T-helper 1 cell treated with Interleukin-12 subunit alpha and Interleukin-12 subunit beta and Interleukin-4 antibody, amounts not matched to agents 30 μg/mL and 1 μg/mL, for 36 hours (primary cell): ENCODE measurements at regions not wholly inside any gene's neighbourhood (a gene's known extent, or its start where the extent isn't known, plus 50 kb on each side); places are given as distances from the start of the nearest gene placed in this dataset.
A peak's percentile ranks its signal among the peaks of the same experiment; 100 is the strongest.

Experiments
- H3K27ac Mint-ChIP-seq: one replicate; pipeline ENCODE4 v1.8.0; 2021; ENCODE audit warnings: mild to moderate bottlenecking, mixed read lengths
- H3K27me3 Mint-ChIP-seq: one replicate; pipeline ENCODE4 v1.8.0; 2021; ENCODE audit warnings: low read depth, mixed read lengths
- H3K36me3 Mint-ChIP-seq: one replicate; pipeline ENCODE4 v1.8.0; 2021; ENCODE audit warnings: low read depth, mixed read lengths
- H3K4me1 Mint-ChIP-seq: one replicate; pipeline ENCODE4 v1.8.0; 2021; ENCODE audit warnings: low read depth, mixed read lengths
- H3K4me3 Mint-ChIP-seq: one replicate; pipeline ENCODE4 v1.8.0; 2021; ENCODE audit warnings: mild to moderate bottlenecking, moderate library complexity, mixed read lengths
- H3K9me3 Mint-ChIP-seq: one replicate; pipeline ENCODE4 v1.8.0; 2021; ENCODE audit warnings: mixed read lengths

DNA sequence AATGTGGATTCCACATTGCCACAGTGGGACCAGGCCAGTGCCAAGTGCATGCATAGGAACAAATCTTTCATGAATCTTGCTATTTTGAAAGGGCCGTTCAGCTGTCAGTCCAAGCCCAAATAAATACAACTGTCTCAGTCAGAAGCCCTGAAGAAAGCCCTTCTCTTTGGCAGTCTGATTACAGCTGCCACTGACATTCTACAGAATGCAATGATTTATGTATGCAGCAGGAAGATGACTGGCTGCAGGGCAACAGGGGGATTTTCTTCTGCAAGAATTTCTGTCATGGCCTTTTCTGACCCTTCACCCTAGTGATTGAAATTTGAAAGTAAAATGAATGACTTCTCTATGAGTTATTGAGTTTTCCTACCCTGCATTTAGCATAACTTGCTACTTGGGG lies 86.7 kb upstream of the FER start:
- no peaks in the 10 kb centered on the region for H3K9me3 Mint-ChIP-seq
- peaks cover 2% of the 10 kb centered on the region for H3K27me3 Mint-ChIP-seq
- no peaks in the 10 kb centered on the region for H3K4me1 Mint-ChIP-seq
- H3K4me3 Mint-ChIP-seq: no peak overlapping the region
- no peaks in the 10 kb centered on the region for H3K36me3 Mint-ChIP-seq
- no peak overlapping the region for H3K27ac Mint-ChIP-seq

DNA sequence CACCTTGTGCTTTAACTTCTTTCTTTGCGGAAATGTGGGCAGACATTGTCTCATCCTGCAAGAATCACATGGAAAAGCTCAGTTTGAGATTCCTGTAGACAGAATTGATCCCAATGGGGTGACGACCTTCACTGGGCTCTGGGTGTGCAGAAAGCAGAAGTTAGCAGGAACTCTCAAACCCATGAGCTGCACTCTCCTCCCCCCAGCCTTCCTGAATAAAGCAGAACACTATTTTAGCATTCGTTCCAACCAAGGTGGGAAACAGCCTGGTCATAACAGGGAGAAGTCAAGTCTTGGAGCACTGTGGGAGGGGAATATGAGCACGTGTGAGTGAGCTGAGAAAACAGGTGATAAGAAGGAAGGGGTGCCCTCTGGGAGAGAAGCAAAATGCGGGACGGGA lies 87.4 kb upstream of the FER start:
- Mint-ChIP-seq H3K27ac (no peak overlapping the region), H3K36me3 (no peaks in the 10 kb centered on the region), H3K4me1 (no peaks in the 10 kb centered on the region), H3K9me3 (no peaks in the 10 kb centered on the region), H3K27me3 (peaks cover 2% of the 10 kb centered on the region), H3K4me3 (no peak overlapping the region)

DNA sequence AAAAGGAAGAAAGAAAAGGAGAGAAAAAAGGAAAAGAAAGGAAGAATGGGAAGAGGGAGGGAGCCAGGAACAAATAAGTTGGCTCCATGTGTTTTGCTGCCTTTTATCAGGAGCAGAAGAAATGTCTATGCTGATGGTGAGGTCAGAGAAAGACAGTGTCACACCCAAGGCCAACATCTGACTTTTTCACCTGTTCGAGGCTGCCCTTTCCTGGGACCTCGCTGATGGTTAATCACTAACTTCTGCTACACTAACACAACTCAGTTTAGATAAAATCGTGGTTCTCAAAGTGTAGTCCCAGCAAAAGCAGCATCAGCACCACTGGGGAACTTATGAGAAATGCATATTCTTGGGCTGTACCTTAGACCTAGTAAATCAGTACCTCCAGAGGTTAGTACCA lies 88.2 kb upstream of the FER start:
- no peaks in the 10 kb centered on the region for H3K36me3 Mint-ChIP-seq
- H3K9me3 Mint-ChIP-seq: no peaks in the 10 kb centered on the region
- no peak overlapping the region for H3K4me3 Mint-ChIP-seq
- peaks cover 2% of the 10 kb centered on the region for H3K27me3 Mint-ChIP-seq
- H3K27ac Mint-ChIP-seq: no peak overlapping the region
- H3K4me1 Mint-ChIP-seq: no peaks in the 10 kb centered on the region

DNA sequence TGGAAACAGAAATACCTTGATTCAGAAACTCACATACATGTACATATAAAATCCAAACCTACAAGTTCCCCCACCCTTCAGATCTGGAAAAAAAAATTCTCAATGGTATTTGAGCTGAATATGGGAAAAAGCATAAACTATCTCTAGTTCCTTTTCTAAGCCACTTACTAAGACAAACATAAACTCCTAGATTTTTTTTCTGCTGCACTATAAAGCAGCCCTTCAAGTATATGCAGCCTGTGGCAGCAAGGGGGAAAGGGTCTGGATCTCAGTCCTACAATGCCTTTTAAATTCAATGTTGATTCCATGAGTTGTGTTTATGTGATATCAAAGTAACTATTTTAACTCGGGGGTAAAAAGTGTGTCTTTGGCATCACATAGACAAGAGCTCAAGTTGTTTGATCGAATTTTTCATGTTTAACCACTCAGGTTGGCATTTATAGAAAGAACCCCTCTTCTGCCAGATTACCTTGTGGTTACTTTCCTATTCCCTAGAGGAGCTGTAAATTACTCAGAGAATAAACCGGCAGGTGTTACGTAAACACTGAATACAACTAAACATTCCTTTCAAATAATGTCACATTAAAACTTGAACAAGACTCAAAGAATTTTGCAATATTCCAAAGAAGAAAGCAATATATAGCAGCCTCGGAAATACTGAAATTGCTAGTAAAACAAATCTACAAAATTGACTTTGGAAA lies 91.8 kb upstream of the FER start:
- Mint-ChIP-seq H3K4me1 (no peaks in the 10 kb centered on the region), H3K27ac (no peak overlapping the region), H3K4me3 (no peak overlapping the region), H3K36me3 (no peaks in the 10 kb centered on the region), H3K9me3 (no peaks in the 10 kb centered on the region), H3K27me3 (peaks cover 5% of the 10 kb centered on the region)

DNA sequence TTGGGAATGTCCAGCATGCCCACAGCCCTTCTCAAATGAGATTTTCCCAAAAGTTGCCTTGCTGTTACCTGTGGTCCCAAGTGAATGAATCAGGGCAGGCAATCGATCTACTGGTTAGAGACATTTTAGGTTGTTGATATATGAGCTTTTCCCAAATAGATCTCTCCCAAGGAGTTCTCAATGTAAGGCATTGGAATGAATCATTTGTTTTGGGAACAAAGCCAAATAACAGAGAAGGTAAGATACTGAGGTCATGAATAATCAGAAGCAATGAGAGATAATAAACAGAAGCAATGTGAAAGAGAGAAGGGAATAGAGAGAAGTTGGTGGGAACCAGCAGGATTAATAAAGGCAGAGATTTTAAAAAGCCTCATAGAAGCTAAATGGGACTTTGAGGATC lies 93.6 kb upstream of the FER start:
- H3K4me3 Mint-ChIP-seq: no peak overlapping the region
- H3K9me3 Mint-ChIP-seq: no peaks in the 10 kb centered on the region
- H3K27me3 Mint-ChIP-seq: peaks cover 5% of the 10 kb centered on the region
- no peak overlapping the region for H3K27ac Mint-ChIP-seq
- no peaks in the 10 kb centered on the region for H3K36me3 Mint-ChIP-seq
- H3K4me1 Mint-ChIP-seq: no peaks in the 10 kb centered on the region

DNA sequence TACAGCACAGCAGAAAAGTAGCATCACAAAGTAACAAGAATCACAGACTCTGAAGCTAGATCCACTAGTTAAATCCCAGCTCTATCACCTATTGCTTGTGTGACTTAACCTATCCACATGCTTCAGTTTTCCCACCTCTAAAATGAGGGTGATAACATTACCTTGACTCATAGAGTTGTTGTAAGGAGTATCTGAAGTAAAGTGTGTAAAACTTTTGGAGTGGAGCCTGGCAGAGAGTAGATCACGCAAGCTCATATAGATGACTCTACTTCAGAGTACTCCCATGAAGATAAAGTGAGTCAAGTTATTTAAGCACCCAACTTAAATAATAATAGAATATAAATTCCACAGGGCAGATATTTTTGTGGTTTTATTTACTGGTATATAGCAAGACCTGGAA lies 94.5 kb upstream of the FER start:
- H3K9me3 Mint-ChIP-seq: no peaks in the 10 kb centered on the region
- no peaks in the 10 kb centered on the region for H3K36me3 Mint-ChIP-seq
- no peak overlapping the region for H3K4me3 Mint-ChIP-seq
- no peaks in the 10 kb centered on the region for H3K4me1 Mint-ChIP-seq
- H3K27ac Mint-ChIP-seq: no peak overlapping the region
- H3K27me3 Mint-ChIP-seq: peaks cover 5% of the 10 kb centered on the region

DNA sequence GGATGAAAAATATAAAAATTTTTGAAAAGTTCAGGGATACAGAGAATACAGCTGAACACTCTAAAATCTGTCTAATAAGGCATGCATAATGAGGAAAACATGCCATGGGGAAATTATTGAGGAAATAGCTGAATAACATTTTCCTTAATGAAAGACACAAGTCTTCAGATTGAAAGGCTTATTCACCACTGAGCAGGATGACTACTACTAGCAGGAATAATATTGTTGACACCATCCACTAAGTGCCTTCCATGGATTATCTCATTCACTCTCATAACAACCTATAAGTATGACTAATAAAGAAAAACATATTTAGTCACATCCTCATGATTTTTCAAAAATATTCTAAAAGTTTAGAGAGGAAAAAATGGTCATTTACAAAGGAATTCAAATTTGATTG lies 96.7 kb upstream of the FER start:
- H3K4me1 Mint-ChIP-seq: no peaks in the 10 kb centered on the region
- no peak overlapping the region for H3K27ac Mint-ChIP-seq
- H3K36me3 Mint-ChIP-seq: no peaks in the 10 kb centered on the region
- H3K9me3 Mint-ChIP-seq: peaks cover 4% of the 10 kb centered on the region
- H3K27me3 Mint-ChIP-seq: peaks cover 5% of the 10 kb centered on the region
- no peak overlapping the region for H3K4me3 Mint-ChIP-seq

DNA sequence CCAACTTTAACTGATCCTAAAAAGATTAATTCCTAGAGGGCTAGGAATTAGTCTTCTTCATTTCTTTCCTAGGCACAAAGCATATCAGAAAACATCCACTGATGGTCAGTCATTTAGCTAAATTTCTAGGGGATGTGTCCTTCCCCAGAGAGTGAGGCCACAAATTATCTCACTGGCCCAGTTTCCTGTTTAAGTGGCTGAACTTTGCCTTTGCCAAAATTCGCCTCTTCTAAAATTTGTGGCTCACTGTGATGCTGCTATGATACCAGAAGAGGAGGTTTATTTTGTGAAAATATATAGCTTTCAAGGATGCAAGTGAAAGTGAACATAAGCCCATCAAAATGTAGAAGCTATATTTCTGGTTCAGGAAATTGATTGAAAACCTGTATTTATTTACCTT lies 98.1 kb upstream of the FER start:
- no peaks in the 10 kb centered on the region for H3K4me1 Mint-ChIP-seq
- no peak overlapping the region for H3K27ac Mint-ChIP-seq
- H3K9me3 Mint-ChIP-seq: peaks cover 4% of the 10 kb centered on the region
- no peak overlapping the region for H3K4me3 Mint-ChIP-seq
- H3K36me3 Mint-ChIP-seq: no peaks in the 10 kb centered on the region
- peaks cover 5% of the 10 kb centered on the region for H3K27me3 Mint-ChIP-seq

DNA sequence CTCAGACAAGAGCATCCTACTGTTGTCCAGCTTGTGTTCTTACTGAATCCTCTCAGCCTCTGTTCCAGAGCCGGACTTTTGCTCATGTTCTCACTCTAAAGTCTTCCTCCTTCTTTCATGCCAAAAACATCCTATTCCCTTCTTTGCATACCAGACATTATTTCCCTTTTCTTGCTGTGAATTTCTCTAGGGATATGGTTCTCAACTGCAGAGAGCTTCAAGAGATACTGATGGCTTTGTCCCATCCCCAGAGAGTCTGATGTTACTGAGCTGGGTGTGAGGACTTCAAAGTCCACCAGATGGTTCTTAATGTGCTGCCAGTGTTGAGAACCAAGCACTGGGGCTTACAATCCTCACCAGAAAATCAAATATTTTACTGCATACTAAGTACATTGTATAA lies 98.6 kb upstream of the FER start:
- Mint-ChIP-seq H3K36me3 (no peaks in the 10 kb centered on the region), H3K9me3 (peaks cover 4% of the 10 kb centered on the region), H3K4me1 (no peaks in the 10 kb centered on the region), H3K4me3 (no peak overlapping the region), H3K27me3 (peaks cover 5% of the 10 kb centered on the region), H3K27ac (no peak overlapping the region)

DNA sequence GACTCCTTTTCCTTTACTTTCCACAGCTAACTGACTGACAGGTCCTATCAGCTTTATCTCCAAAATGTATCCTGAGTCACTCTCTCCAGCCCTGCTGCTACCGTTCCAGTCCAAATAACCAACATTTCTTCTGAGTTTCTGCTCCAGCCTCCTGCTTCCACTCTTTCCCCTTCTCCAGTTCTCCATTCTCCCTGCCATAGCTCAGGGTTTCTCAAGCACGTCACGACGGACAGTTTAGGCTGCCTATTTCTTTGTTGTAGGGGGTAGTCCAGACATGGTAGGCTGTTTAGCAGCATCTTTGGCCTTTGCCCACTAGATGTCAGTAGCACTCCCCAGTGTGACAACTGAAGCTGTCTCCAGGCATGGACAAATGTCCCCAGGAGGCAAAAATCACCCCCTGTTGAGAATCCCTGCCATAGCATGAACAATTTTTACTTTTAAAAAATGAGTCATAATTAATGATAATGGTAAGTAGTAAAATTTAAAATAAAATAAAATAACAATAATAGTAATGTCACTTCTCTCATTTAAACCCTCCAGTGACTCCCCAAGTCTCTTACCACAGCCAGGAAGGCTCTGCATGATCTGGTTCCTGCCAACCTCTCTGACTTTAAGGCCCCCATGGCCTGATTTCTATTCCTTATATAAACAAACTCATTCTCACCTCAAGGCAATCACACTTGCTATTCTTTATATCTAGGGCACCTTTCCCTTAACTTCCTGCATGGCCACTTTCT lies 105.4 kb upstream of the FER start:
- H3K4me1 Mint-ChIP-seq: peaks cover 2% of the 10 kb centered on the region
- peaks cover 4% of the 10 kb centered on the region for H3K9me3 Mint-ChIP-seq
- peaks cover 3% of the 10 kb centered on the region for H3K27me3 Mint-ChIP-seq
- no peak overlapping the region for H3K27ac Mint-ChIP-seq
- H3K4me3 Mint-ChIP-seq: peak overlapping the region; percentile 3
- no peaks in the 10 kb centered on the region for H3K36me3 Mint-ChIP-seq

DNA sequence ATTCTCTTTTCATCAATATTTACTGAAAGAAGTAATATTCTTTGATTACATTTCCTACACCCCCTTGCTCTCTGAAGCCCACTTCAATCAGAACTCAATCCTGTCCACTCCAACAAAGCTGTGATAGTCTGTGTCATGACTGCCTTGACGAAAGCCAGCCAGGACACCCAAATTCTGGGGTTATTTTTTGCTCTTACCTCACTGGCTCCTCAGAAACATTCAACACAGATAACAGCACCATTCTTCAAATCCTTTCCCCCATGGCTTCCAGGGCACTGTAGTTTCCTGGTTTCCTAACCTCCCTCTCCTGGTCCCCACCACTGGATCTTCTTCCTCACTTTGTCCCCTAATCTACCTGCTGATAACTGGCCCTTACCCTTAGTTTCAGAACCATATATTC lies 106.1 kb upstream of the FER start:
- no peaks in the 10 kb centered on the region for H3K9me3 Mint-ChIP-seq
- H3K36me3 Mint-ChIP-seq: no peaks in the 10 kb centered on the region
- H3K27ac Mint-ChIP-seq: no peak overlapping the region
- H3K4me3 Mint-ChIP-seq: no peak overlapping the region
- H3K27me3 Mint-ChIP-seq: peaks cover 3% of the 10 kb centered on the region
- peaks cover 2% of the 10 kb centered on the region for H3K4me1 Mint-ChIP-seq

DNA sequence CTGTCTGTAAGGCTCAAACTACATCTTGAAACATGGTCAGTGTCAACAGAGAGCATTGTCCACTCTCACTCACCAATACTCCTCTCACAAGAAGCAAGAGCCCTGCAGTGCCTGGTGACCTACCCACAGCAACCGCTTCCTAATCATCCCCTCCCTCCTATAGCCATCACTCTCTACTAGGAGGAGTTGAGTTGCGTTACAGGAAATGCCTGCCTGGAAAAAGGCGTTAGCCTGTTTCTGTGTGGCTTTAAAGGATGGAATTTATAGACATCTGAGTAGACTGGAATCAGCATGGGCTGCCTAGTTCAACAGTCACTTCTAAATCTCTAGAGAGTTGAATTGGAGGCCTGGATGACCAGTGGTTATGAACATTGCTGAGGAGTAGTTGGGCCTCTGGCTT lies 108.3 kb upstream of the FER start:
- Mint-ChIP-seq H3K27me3 (peaks cover 3% of the 10 kb centered on the region), H3K4me3 (no peak overlapping the region), H3K36me3 (no peaks in the 10 kb centered on the region), H3K9me3 (no peaks in the 10 kb centered on the region), H3K27ac (no peak overlapping the region), H3K4me1 (peaks cover 2% of the 10 kb centered on the region)

DNA sequence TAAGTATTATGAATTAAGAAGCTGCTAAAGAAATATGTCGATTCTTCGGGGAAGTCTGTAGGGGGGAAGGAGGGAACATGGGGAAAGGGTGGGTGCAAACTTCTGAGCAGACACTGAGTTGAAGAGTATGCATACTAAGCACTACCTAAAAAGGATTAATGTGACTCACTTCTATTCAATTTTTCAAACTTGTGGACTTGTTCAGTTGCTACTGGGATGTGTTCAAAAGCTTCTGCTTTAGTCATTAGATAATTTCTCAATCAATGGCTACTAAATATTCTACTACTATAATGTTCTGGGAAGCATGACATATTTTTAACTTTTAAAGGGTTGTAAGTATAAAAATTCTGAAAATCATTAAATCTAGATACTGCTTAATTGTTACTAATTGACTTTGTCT lies 109.7 kb upstream of the FER start:
- H3K27me3 Mint-ChIP-seq: peaks cover 3% of the 10 kb centered on the region
- H3K4me3 Mint-ChIP-seq: no peak overlapping the region
- peaks cover 2% of the 10 kb centered on the region for H3K4me1 Mint-ChIP-seq
- no peaks in the 10 kb centered on the region for H3K36me3 Mint-ChIP-seq
- no peak overlapping the region for H3K27ac Mint-ChIP-seq
- H3K9me3 Mint-ChIP-seq: no peaks in the 10 kb centered on the region

DNA sequence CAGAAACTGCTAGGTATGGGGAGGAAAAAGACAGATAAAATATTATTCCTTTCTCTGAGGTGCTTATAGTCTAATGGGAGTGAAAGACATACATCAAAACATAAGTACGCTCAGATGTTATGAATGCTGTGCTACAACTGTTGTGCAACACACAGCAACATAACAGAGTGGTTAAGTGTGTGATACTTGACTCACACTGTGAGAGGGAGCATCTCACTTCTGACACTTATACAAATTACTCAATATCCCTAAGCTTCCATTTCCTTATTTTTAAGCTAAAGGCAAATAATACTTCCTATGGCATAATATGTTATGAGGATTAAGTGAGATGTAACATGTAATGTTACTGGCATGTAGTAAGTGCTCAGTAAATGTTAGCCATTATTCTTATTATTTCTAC lies 110.6 kb upstream of the FER start:
- H3K9me3 Mint-ChIP-seq: no peaks in the 10 kb centered on the region
- H3K36me3 Mint-ChIP-seq: no peaks in the 10 kb centered on the region
- no peak overlapping the region for H3K4me3 Mint-ChIP-seq
- peaks cover under 1% of the 10 kb centered on the region for H3K4me1 Mint-ChIP-seq
- H3K27me3 Mint-ChIP-seq: peaks cover 1% of the 10 kb centered on the region
- H3K27ac Mint-ChIP-seq: no peak overlapping the region

DNA sequence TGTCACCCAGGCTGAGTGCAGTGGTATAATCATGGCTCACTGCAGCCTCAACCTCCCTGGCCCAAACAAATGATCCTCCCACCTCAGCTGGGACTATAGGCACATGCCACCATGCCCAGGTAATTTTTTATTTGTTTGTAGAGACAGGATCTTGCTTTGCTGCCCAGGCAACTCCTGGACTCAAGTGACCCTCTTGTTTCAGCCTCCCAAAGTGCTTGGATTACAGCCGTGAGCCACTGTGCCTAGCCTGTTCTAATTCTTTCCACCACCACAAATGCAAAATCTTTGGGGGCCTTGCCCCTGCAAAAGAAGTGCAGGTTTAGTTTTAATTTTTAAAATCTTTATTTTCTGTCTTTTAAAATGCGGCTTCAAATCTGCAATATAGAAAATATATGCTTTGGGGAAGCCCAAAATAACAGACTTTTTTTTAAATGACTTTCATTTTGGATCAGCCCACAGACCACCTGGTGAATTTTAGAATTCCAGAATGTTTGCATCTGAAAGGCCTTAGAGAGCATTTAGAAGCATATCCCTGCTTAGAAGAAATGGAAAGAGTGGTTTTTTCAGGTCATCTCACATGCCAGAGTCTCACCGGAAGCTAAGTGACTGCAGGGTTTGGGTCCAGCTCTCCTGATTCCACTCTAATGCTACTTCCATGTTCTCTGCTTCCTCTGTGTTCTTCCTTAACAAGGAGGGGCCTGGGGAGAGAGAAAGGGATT lies 111.4 kb upstream of the FER start:
- Mint-ChIP-seq H3K4me1 (no peaks in the 10 kb centered on the region), H3K4me3 (no peak overlapping the region), H3K9me3 (no peaks in the 10 kb centered on the region), H3K27me3 (no peaks in the 10 kb centered on the region), H3K36me3 (no peaks in the 10 kb centered on the region), H3K27ac (no peak overlapping the region)
